HepG2 (cell line): ENCODE measurements at regions not wholly inside any gene's neighbourhood (a gene's known extent, or its start where the extent isn't known, plus 50 kb on each side); places are given as distances from the start of the nearest gene placed in this dataset.

Experiments used
- FOXK2 ChIP-seq: fragments of 450-650 bp; IDR thresholded peaks from 2 replicates; pipeline ENCODE4 v1.6.1; 2016
- FOXM1 ChIP-seq: sonication (generic); formaldehyde crosslinking; IDR thresholded peaks from 2 replicates; pipeline ENCODE4 v1.5.0; 2020; ENCODE audit warnings: missing genetic modification reagents
- KAT7 ChIP-seq: IDR thresholded peaks from 2 replicates; pipeline ENCODE4 v1.6.1; 2018; ENCODE audit warnings: borderline replicate concordance, missing compliant biosample characterization
- NFE2L1 ChIP-seq: sonication (generic); formaldehyde crosslinking; IDR thresholded peaks from 2 replicates; pipeline ENCODE4 v1.4.0; 2020; ENCODE audit warnings: missing genetic modification reagents, mild to moderate bottlenecking, borderline replicate concordance
- POLR2A ChIP-seq, 2 experiments: IDR thresholded peaks; 2 replicates each; pipeline ENCODE4 v1.6.1; 2011; ENCODE audit warnings: low read depth in 2 of 2, low read length in 2 of 2, mild to moderate bottlenecking in 1 of 2, moderate library complexity in 1 of 2; ENCODE audit not compliant: insufficient read depth in 1 of 2
- TAF1 ChIP-seq: sonication (generic); formaldehyde crosslinking; IDR thresholded peaks from 2 replicates; pipeline ENCODE4 v1.4.0; 2020; ENCODE audit warnings: missing genetic modification reagents
- ZNF121 ChIP-seq: sonication (generic); formaldehyde crosslinking; IDR thresholded peaks from 2 replicates; pipeline ENCODE4 v1.5.0; 2020; ENCODE audit warnings: mild to moderate bottlenecking, missing genetic modification reagents
- ZNF713 ChIP-seq: sonication (generic); formaldehyde crosslinking; IDR thresholded peaks from 2 replicates; pipeline ENCODE4 v1.4.0; 2020; ENCODE audit warnings: mild to moderate bottlenecking, missing genetic modification reagents
- TF ChIP-seq, protein P1 (sequence below): sonication (generic); formaldehyde crosslinking; IDR thresholded peaks from 2 replicates; pipeline ENCODE4 v1.4.0; 2020; ENCODE audit warnings: missing genetic modification reagents, mild to moderate bottlenecking, borderline replicate concordance
- TF ChIP-seq, protein P2 (sequence below): sonication (generic); formaldehyde crosslinking; IDR thresholded peaks from 2 replicates; pipeline ENCODE4 v1.5.0; 2020; ENCODE audit warnings: mild to moderate bottlenecking, missing genetic modification reagents, moderate library complexity

DNA sequence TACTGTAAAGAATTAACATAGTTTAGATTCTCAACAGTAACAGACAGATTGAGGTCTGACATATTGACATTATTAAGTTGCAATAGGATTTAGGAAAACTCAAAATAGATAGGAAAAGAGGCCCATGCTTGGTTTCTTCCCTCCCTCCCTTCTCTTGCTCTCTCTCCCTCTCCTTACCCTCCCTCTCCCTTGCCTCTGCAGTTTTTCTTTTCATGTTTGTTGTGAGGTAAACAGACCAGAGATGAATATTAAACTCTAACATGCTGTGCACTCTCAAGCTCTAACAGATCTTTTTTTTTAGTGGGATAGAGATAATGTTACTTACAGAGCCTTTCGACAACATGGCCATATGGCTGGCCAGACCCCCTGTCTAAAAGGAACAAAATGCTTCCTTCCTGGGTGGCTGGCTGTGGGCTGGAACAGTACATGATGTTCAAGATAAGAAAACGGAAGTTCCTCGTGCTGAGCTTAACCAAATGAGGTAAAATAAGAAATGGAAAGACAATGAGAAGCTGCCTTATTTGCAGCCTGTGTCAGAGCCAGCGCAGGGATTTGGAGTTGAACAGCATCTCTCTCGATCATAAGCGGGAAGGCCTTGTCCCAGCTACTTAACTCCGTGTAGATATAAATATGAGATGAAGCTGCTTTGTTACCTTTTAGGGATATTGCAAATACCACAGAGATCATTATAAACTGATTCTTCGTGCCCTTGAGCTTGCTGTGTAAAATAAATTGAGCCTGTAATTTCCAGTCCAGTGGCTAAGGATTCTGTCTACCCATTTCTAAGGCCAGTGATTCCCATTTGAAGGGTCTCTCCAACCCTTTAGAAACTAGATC, 391.9 kb upstream of the NPVF start:
- TF ChIP-seq POLR2A (IDR thresholded peaks at IDR 0.05; ENCODE audit: insufficient read depth in 1 of 2, low read depth in 2 of 2, low read length in 2 of 2), result no peak
- no peak for TF ChIP-seq ZNF121
- TF ChIP-seq KAT7, result no peak
- no peak for TF ChIP-seq NFE2L1
- no peak for TF ChIP-seq FOXK2
- no peak for TF ChIP-seq ZNF713
- TF ChIP-seq, protein P1, sequence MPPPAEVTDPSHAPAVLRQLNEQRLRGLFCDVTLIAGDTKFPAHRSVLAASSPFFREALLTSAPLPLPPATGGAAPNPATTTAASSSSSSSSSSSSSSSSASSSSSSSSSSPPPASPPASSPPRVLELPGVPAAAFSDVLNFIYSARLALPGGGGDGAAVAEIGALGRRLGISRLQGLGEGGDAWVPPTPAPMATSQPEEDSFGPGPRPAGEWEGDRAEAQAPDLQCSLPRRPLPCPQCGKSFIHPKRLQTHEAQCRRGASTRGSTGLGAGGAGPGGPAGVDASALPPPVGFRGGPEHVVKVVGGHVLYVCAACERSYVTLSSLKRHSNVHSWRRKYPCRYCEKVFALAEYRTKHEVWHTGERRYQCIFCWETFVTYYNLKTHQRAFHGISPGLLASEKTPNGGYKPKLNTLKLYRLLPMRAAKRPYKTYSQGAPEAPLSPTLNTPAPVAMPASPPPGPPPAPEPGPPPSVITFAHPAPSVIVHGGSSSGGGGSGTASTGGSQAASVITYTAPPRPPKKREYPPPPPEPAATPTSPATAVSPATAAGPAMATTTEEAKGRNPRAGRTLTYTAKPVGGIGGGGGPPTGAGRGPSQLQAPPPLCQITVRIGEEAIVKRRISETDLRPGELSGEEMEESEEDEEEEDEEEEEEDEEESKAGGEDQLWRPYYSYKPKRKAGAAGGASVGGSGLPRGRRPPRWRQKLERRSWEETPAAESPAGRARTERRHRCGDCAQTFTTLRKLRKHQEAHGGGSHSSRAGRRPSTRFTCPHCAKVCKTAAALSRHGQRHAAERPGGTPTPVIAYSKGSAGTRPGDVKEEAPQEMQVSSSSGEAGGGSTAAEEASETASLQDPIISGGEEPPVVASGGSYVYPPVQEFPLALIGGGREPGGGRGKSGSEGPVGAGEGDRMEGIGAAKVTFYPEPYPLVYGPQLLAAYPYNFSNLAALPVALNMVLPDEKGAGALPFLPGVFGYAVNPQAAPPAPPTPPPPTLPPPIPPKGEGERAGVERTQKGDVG (CRISPR knock-in tag), result no peak
- TF ChIP-seq TAF1 (CRISPR knock-in tag), result no peak
- TF ChIP-seq, protein P2, sequence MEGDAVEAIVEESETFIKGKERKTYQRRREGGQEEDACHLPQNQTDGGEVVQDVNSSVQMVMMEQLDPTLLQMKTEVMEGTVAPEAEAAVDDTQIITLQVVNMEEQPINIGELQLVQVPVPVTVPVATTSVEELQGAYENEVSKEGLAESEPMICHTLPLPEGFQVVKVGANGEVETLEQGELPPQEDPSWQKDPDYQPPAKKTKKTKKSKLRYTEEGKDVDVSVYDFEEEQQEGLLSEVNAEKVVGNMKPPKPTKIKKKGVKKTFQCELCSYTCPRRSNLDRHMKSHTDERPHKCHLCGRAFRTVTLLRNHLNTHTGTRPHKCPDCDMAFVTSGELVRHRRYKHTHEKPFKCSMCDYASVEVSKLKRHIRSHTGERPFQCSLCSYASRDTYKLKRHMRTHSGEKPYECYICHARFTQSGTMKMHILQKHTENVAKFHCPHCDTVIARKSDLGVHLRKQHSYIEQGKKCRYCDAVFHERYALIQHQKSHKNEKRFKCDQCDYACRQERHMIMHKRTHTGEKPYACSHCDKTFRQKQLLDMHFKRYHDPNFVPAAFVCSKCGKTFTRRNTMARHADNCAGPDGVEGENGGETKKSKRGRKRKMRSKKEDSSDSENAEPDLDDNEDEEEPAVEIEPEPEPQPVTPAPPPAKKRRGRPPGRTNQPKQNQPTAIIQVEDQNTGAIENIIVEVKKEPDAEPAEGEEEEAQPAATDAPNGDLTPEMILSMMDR, result no peak
- TF ChIP-seq FOXM1 (CRISPR knock-in tag), result no peak
